Activated CD4-positive, alpha-beta T cell treated with anti-CD3 and anti-CD28 coated beads, Interleukin-2, amount 10 ng/mL, durations not matched to agents 7 days and 5 days (primary cell): ENCODE measurements at regions not wholly inside any gene's neighbourhood (a gene's known extent, or its start where the extent isn't known, plus 50 kb on each side); places are given as distances from the start of the nearest gene placed in this dataset.
"Not testable (repeated sequence)": the region's sequence is repeated elsewhere in the genome, so short reads cannot be mapped to it uniquely, and the experiment has no call there.

Experiments
- CTCF ChIA-PET: fragments of 350-600 bp; sonication (Branson Sonifier 250); formaldehyde crosslinking; loops from one replicate; lab custom pipeline; 2021; ENCODE audit warnings: antibody characterized with exemption; lab: Charles Lee
- POLR2A ChIA-PET: fragments of 350-600 bp; sonication (Branson Sonifier 250); formaldehyde crosslinking; loops from one replicate; lab custom pipeline; 2021; ENCODE audit warnings: antibody characterized with exemption; lab: Charles Lee
- DNase-seq: peaks from one replicate; pipeline ENCODE4 v3.0.0-alpha.2; 2020
- H3K27ac Mint-ChIP-seq: one replicate; pipeline ENCODE4 v1.8.0; 2021; ENCODE audit warnings: mild to moderate bottlenecking, moderate library complexity, mixed read lengths
- H3K27me3 Mint-ChIP-seq: one replicate; pipeline ENCODE4 v1.8.0; 2021; ENCODE audit warnings: mixed read lengths
- H3K36me3 Mint-ChIP-seq: one replicate; pipeline ENCODE4 v1.8.0; 2021; ENCODE audit warnings: low read depth, mixed read lengths
- H3K4me1 Mint-ChIP-seq: one replicate; pipeline ENCODE4 v1.8.0; 2021; ENCODE audit warnings: mixed read lengths
- H3K4me3 Mint-ChIP-seq: one replicate; pipeline ENCODE4 v1.8.0; 2021; ENCODE audit warnings: mild to moderate bottlenecking, moderate library complexity, mixed read lengths
- H3K9me3 Mint-ChIP-seq: one replicate; pipeline ENCODE4 v1.8.0; 2021; ENCODE audit warnings: mixed read lengths

GRCh38 chr1:207196135-207196534, 92.1 kb downstream of the C4BPA start:
- DNase-seq, H3K4me3 Mint-ChIP-seq, CTCF ChIA-PET, H3K9me3 Mint-ChIP-seq, H3K27ac Mint-ChIP-seq, H3K36me3 Mint-ChIP-seq, POLR2A ChIA-PET, H3K4me1 Mint-ChIP-seq: not testable (repeated sequence)
- peaks cover 26% of the 10 kb centered on the region for H3K27me3 Mint-ChIP-seq

GRCh38 chr1:207201534-207201933, 97.5 kb downstream of the C4BPA start:
- H3K4me1 Mint-ChIP-seq, H3K27ac Mint-ChIP-seq, POLR2A ChIA-PET, DNase-seq, H3K36me3 Mint-ChIP-seq, H3K9me3 Mint-ChIP-seq, CTCF ChIA-PET, H3K4me3 Mint-ChIP-seq: not testable (repeated sequence)
- peaks cover 28% of the 10 kb centered on the region for H3K27me3 Mint-ChIP-seq

- no peak overlapping the region for H3K27ac Mint-ChIP-seq
- POLR2A ChIA-PET = no interaction called here
- peaks cover 28% of the 10 kb centered on the region for H3K27me3 Mint-ChIP-seq
- peaks cover 10% of the 10 kb centered on the region for H3K4me1 Mint-ChIP-seq
- peaks cover 12% of the 10 kb centered on the region for H3K9me3 Mint-ChIP-seq
- CTCF ChIA-PET = interaction anchor here (1.2 to 2.0 kb wide), 2 partner anchors 18 to 20 kb away, joined by 3 to 5 read pairs; no protein-coding TSS in a partner anchor
- H3K36me3 Mint-ChIP-seq = peaks cover 10% of the 10 kb centered on the region
- no peak for DNase-seq
- no peak overlapping the region for H3K4me3 Mint-ChIP-seq
Observed at GRCh38 chr1:207202480-207202879, 98.4 kb downstream of the C4BPA start.

DNA sequence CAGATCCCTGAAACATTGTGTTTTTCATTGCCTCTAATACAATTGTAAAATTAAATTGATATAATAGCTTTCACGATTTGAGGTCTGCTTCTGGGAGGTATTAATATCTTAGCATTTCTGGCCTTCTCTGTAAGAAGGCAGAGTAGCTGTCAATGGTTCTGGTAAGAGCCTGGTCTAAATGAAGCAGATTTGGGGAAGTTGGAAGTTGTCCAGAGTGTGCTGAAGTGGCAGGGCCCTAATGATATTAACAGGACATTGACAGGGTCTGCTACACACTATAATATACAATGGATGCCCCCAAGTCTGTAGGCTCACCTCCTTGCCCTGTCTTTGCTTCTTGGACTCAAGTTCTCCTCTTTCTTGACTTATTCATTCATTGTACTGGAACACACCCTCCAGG, 99.5 kb downstream of the C4BPA start:
- no peak overlapping the region for H3K27ac Mint-ChIP-seq
- ChIA-PET CTCF (interaction anchor here (2.0 kb wide), 1 partner anchor 19 kb away, joined by 5 read pairs; no protein-coding TSS in a partner anchor), POLR2A (no interaction called here)
- H3K9me3 Mint-ChIP-seq = peaks cover 12% of the 10 kb centered on the region
- H3K4me3 Mint-ChIP-seq = no peak overlapping the region
- H3K4me1 Mint-ChIP-seq = peaks cover 14% of the 10 kb centered on the region
- DNase-seq = no peak
- H3K27me3 Mint-ChIP-seq = peaks cover 25% of the 10 kb centered on the region
- H3K36me3 Mint-ChIP-seq = peaks cover 13% of the 10 kb centered on the region

DNA sequence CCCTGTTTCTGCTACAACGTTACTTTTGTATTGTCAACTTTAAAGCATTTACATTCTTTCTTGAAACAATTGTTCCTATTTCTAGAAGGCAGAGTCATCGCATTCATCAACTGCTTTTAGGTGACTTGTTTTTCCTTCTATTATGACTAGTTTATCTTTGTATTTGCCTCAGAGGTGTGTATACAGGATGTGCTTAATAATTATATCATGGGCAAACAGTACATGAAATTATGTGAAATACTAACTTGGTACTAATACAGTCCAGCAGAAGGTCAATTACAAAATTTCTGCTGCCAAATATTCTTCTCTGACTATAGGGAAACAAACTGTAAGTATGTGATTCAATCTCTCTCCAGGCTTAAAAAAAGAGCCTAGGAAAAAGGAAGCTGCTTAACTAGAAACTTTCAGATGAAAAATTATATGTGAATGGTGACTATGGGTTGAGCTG, 101.6 kb downstream of the C4BPA start:
- H3K9me3 Mint-ChIP-seq = peaks cover 8% of the 10 kb centered on the region
- CTCF ChIA-PET = no interaction called here
- no peak for DNase-seq
- POLR2A ChIA-PET = no interaction called here
- H3K4me1 Mint-ChIP-seq = peaks cover 14% of the 10 kb centered on the region
- H3K27ac Mint-ChIP-seq = no peak overlapping the region
- H3K36me3 Mint-ChIP-seq = peaks cover 13% of the 10 kb centered on the region
- no peak overlapping the region for H3K4me3 Mint-ChIP-seq
- H3K27me3 Mint-ChIP-seq = peaks cover 8% of the 10 kb centered on the region

DNA sequence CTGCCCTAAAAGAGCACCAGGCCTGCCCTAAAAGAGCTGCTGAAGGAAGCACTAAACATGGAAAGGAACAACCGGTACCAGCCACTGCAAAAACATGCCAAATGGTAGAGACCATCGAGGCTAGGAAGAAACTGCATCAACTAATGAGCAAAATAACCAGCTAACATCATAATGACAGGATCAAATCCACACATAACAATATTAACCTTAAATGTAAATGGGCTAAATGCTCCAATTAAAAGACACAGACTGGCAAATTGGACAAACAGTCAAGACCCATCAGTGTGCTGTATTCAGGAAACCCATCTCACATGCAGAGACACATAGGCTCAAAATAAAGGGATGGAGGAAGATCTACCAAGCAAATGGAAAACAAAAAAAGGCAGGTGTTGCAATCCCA, 104.7 kb downstream of the C4BPA start:
- H3K27ac Mint-ChIP-seq, POLR2A ChIA-PET, H3K4me3 Mint-ChIP-seq, H3K9me3 Mint-ChIP-seq, CTCF ChIA-PET, H3K36me3 Mint-ChIP-seq, DNase-seq, H3K27me3 Mint-ChIP-seq: not testable (repeated sequence)
- peaks cover 14% of the 10 kb centered on the region for H3K4me1 Mint-ChIP-seq

- Mint-ChIP-seq H3K27me3 (peaks cover 6% of the 10 kb centered on the region), H3K36me3 (no peaks in the 10 kb centered on the region), H3K27ac (no peak overlapping the region), H3K4me1 (peaks cover 4% of the 10 kb centered on the region), H3K9me3 (peaks cover 10% of the 10 kb centered on the region), H3K4me3 (no peak overlapping the region)
- POLR2A ChIA-PET = no interaction called here
- CTCF ChIA-PET = no interaction called here
- no peak for DNase-seq
Observed at GRCh38 chr1:207214453-207214852, 107.0 kb upstream of the CD55 start.

DNA sequence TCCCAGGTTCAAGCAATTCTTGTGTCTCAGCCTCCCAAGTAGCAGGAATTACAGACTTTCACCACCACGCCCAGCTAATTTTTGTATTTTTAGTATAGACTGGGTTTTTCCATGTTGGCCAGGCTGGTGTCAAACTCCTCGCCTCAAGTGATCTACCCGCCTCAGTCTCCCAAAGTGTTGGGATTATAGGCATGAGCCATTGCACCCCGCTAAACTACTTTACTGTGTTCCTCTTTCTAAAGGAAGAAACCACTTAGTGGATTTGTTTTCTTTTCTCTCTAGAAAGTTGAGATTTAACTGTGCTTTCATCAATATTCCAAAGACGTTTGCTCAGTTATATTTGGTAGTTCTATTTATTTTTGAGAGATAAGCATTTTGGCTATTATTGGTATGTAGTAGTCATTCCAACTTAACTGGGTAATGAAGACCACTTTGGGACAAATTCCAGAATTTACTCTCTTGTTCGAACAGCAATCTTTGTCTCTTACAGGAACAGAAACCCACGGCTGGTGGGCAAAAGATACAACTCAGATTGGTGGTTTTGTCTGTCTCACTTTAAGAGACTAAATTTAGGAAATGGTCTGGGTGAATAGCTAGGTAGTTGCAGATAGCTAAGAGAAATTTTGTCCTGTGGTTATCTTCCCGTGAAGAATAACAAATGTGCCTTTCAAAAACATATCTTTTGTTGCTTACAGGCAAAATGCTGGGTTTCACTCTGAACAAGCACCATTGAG, 103.5 kb upstream of the CD55 start:
- H3K27ac Mint-ChIP-seq = no peak overlapping the region
- no peak overlapping the region for H3K4me3 Mint-ChIP-seq
- POLR2A ChIA-PET = interaction anchor here (0.6 kb wide), 1 partner anchor 282 kb away, joined by 3 read pairs; no protein-coding TSS in a partner anchor
- H3K36me3 Mint-ChIP-seq = no peaks in the 10 kb centered on the region
- H3K9me3 Mint-ChIP-seq = peaks cover 10% of the 10 kb centered on the region
- DNase-seq = no peak
- H3K4me1 Mint-ChIP-seq = peaks cover 4% of the 10 kb centered on the region
- CTCF ChIA-PET = no interaction called here
- H3K27me3 Mint-ChIP-seq = no peaks in the 10 kb centered on the region

- H3K4me3 Mint-ChIP-seq = no peak overlapping the region
- CTCF ChIA-PET = no interaction called here
- DNase-seq = no peak
- POLR2A ChIA-PET = interaction anchor here (0.6 kb wide), 1 partner anchor 281 kb away, joined by 3 read pairs; no protein-coding TSS in a partner anchor
- H3K27ac Mint-ChIP-seq = no peak overlapping the region
- no peaks in the 10 kb centered on the region for H3K36me3 Mint-ChIP-seq
- no peaks in the 10 kb centered on the region for H3K27me3 Mint-ChIP-seq
- H3K9me3 Mint-ChIP-seq = peaks cover 12% of the 10 kb centered on the region
- H3K4me1 Mint-ChIP-seq = peaks cover 4% of the 10 kb centered on the region
Observed at GRCh38 chr1:207218512-207219362, 102.7 kb upstream of the CD55 start.

GRCh38 chr1:207219979-207220889, 101.2 kb upstream of the CD55 start:
- H3K27me3 Mint-ChIP-seq = no peaks in the 10 kb centered on the region
- ChIA-PET POLR2A (no interaction called here), CTCF (interaction anchor here (0.7 to 1.1 kb wide), 2 partner anchors 18 to 198 kb away, joined by 3 read pairs; no protein-coding TSS in a partner anchor)
- H3K9me3 Mint-ChIP-seq = peaks cover 2% of the 10 kb centered on the region
- no peak overlapping the region for H3K4me3 Mint-ChIP-seq
- no peaks in the 10 kb centered on the region for H3K36me3 Mint-ChIP-seq
- no peak overlapping the region for H3K27ac Mint-ChIP-seq
- no peak for DNase-seq
- peaks cover 4% of the 10 kb centered on the region for H3K4me1 Mint-ChIP-seq

DNA sequence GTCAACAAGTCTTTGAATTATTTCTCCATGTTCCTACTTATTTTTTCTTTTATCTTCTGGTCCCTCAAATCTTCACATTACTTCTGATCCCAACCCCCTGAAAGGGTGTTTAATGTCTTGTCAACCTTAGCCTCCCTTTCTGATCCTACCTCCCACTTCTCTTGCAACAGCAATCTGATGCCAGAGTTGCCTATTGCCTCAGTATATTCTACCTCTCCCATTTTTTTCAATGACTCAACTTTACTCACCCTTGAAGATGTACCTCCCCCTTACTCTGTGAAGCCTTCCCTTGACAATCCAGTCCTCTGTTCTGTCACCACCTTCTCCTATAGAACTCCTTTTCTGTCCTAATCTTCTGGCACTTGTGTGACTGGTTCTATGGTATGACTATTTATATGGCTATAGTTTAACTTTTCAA, 99.5 kb upstream of the CD55 start:
- Mint-ChIP-seq H3K4me3 (no peak overlapping the region), H3K4me1 (peaks cover 4% of the 10 kb centered on the region), H3K9me3 (peaks cover 2% of the 10 kb centered on the region), H3K36me3 (no peaks in the 10 kb centered on the region), H3K27ac (no peak overlapping the region), H3K27me3 (no peaks in the 10 kb centered on the region)
- ChIA-PET POLR2A (no interaction called here), CTCF (interaction anchor here (1.6 kb wide), 1 partner anchor 19 kb away, joined by 5 read pairs; no protein-coding TSS in a partner anchor)
- no peak for DNase-seq

DNA sequence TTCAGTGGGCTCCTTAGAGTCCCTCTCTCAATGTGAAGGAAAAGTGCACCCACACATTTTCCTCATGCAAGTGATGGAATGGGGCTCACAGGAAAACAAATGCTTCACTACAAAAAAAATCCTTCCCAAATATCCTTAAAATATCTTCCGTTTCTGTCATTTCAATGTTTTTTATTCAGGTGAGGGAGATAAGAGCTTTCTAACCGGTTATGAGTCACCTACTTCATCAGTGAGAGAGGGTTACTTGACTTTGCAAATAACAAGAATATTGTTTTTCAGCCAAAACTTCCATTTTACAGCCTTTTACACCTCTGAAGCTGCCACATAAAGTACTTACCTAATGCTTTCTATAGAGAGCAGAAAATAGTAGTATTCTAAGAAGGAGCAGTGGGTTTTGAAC, 98.3 kb upstream of the CD55 start:
- no peak overlapping the region for H3K4me3 Mint-ChIP-seq
- DNase-seq = no peak

More for the DNA sequence above, 98.3 kb upstream of the CD55 start:
- ChIA-PET POLR2A (no interaction called here), CTCF (no interaction called here)
- Mint-ChIP-seq H3K27me3 (no peaks in the 10 kb centered on the region), H3K27ac (no peak overlapping the region), H3K4me1 (peaks cover 3% of the 10 kb centered on the region), H3K9me3 (peaks cover 2% of the 10 kb centered on the region), H3K36me3 (no peaks in the 10 kb centered on the region)
